CD8-positive, alpha-beta memory T cell (primary cell): ENCODE measurements at regions not wholly inside any gene's neighbourhood (a gene's known extent, or its start where the extent isn't known, plus 50 kb on each side); places are given as distances from the start of the nearest gene placed in this dataset.
A peak's percentile ranks its signal among the peaks of the same experiment; 100 is the strongest.
"Not testable (repeated sequence)": the region's sequence is repeated elsewhere in the genome, so short reads cannot be mapped to it uniquely, and the experiment has no call there.

Experiments used
- CTCF ChIA-PET: fragments of 350-600 bp; sonication (Branson Sonifier 250); formaldehyde crosslinking; loops from one replicate; lab custom pipeline; 2021; ENCODE audit warnings: antibody characterized with exemption; lab: Charles Lee
- POLR2A ChIA-PET: fragments of 350-600 bp; sonication (Branson Sonifier 250); formaldehyde crosslinking; loops from one replicate; lab custom pipeline; 2021; ENCODE audit warnings: antibody characterized with exemption; lab: Charles Lee
- DNase-seq, 5 donors: peaks; one replicate each; pipeline versions ENCODE4 v3.0.0 to v3.0.0-alpha.2; 2020 to 2022; ENCODE audit warnings: mixed read lengths in 1 of 5
- H3K27ac ChIP-seq: one replicate; pipeline ENCODE4 v1.7.0; 2013; ENCODE audit warnings: low read depth, mild to moderate bottlenecking, low read length, moderate library complexity
- H3K27me3 ChIP-seq: 2 replicates; pipeline ENCODE4 v1.7.0; 2013; ENCODE audit warnings: low read length, mild to moderate bottlenecking; ENCODE audit not compliant: insufficient read depth, poor library complexity, severe bottlenecking
- H3K36me3 ChIP-seq: 2 replicates; pipeline ENCODE4 v1.7.0; 2013; ENCODE audit warnings: mild to moderate bottlenecking, low read length, moderate library complexity; ENCODE audit not compliant: insufficient read depth
- H3K4me1 ChIP-seq: 2 replicates; pipeline ENCODE4 v1.7.0; 2013; ENCODE audit warnings: mild to moderate bottlenecking, low read length, moderate library complexity; ENCODE audit not compliant: insufficient read depth
- H3K4me3 ChIP-seq: 2 replicates; pipeline ENCODE4 v1.7.0; 2013; ENCODE audit warnings: mild to moderate bottlenecking, low read length
- H3K9me3 ChIP-seq: 2 replicates; pipeline ENCODE4 v1.7.0; 2013; ENCODE audit warnings: mild to moderate bottlenecking, low read length
- H3K27ac Mint-ChIP-seq, 8 donors: one replicate each; pipeline ENCODE4 v1.8.0; 2020 to 2021; ENCODE audit warnings: mixed read lengths in 8 of 8, mild to moderate bottlenecking in 6 of 8, inconsistent platforms in 3 of 8, moderate library complexity in 3 of 8
- H3K27me3 Mint-ChIP-seq, 2 donors: one replicate each; pipeline ENCODE4 v1.8.0; 2020 to 2021; ENCODE audit warnings: mixed read lengths in 2 of 2, mild to moderate bottlenecking in 1 of 2, moderate library complexity in 1 of 2
- H3K36me3 Mint-ChIP-seq, 3 donors: one replicate each; pipeline ENCODE4 v1.8.0; 2020 to 2021; ENCODE audit warnings: mixed read lengths in 3 of 3, inconsistent platforms in 1 of 3, mild to moderate bottlenecking in 1 of 3
- H3K4me1 Mint-ChIP-seq, 3 donors: one replicate each; pipeline ENCODE4 v1.8.0; 2020 to 2021; ENCODE audit warnings: mixed read lengths in 3 of 3, inconsistent platforms in 1 of 3, mild to moderate bottlenecking in 1 of 3
- H3K4me3 Mint-ChIP-seq, 7 donors: one replicate each; pipeline ENCODE4 v1.8.0; 2020 to 2021; ENCODE audit warnings: mixed read lengths in 7 of 7, mild to moderate bottlenecking in 6 of 7, moderate library complexity in 4 of 7, inconsistent platforms in 2 of 7
- H3K9me3 Mint-ChIP-seq, 5 donors: one replicate each; pipeline ENCODE4 v1.8.0; 2020 to 2022; ENCODE audit warnings: mixed read lengths in 5 of 5, mild to moderate bottlenecking in 3 of 5, moderate library complexity in 2 of 5, inconsistent platforms in 1 of 5

- H3K9me3 ChIP-seq, H3K36me3 Mint-ChIP-seq, H3K27me3 ChIP-seq, H3K27me3 Mint-ChIP-seq, POLR2A ChIA-PET, H3K4me1 Mint-ChIP-seq, H3K4me3 ChIP-seq, CTCF ChIA-PET, DNase-seq, H3K27ac ChIP-seq, H3K4me1 ChIP-seq, H3K4me3 Mint-ChIP-seq, H3K36me3 ChIP-seq: not testable (repeated sequence)
- Mint-ChIP-seq H3K9me3 (peaks cover 0 to 17% (median 5%) of the 10 kb centered on the region in 5 donors), H3K27ac (peak overlapping the region in 1 of 8 donors; percentile 36)
These were observed 153.1 kb upstream of the PCDH9 start for GRCh38 chr13:67383109-67383757.

- peaks cover 0 to 4% (median 3%) of the 10 kb centered on the region in 5 donors for H3K9me3 Mint-ChIP-seq
- no peaks in the 10 kb centered on the region for H3K4me1 Mint-ChIP-seq
- Histone ChIP-seq H3K27me3 (no peaks in the 10 kb centered on the region), H3K9me3 (no peaks in the 10 kb centered on the region), H3K27ac (no peak overlapping the region), H3K4me1 (no peaks in the 10 kb centered on the region), H3K36me3 (no peaks in the 10 kb centered on the region), H3K4me3 (no peak overlapping the region)
- no peak overlapping the region for H3K27ac Mint-ChIP-seq
- DNase-seq: no peak
- POLR2A ChIA-PET: no interaction called here
- no peak overlapping the region for H3K4me3 Mint-ChIP-seq
- H3K27me3 Mint-ChIP-seq: no peaks in the 10 kb centered on the region
- CTCF ChIA-PET: no interaction called here
- H3K36me3 Mint-ChIP-seq: no peaks in the 10 kb centered on the region
These were observed 147.8 kb upstream of the PCDH9 start for GRCh38 chr13:67377919-67378318.

DNA sequence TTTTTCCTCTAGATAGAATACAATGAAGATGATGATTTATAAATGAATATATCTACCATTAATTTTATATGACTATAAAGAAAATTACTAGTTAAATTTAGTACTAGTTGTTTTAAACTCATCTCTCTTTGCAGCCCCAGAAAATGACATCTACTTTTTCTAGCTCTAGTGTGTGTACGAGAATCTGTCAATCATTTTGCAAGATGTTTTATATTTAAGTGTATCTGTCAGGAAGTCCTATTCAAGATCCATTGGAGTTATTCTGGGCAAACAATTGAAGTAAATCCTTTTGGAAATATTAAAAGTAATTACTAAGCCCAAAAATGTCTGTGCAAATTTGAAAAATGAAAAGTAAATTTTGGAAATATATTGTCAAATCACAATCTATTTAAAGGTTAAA lies 144.3 kb upstream of the PCDH9 start:
- no peaks in the 10 kb centered on the region for H3K4me1 ChIP-seq
- no peaks in the 10 kb centered on the region for H3K9me3 ChIP-seq
- CTCF ChIA-PET: no interaction called here
- POLR2A ChIA-PET: no interaction called here
- no peak overlapping the region for H3K27ac ChIP-seq
- no peaks in the 10 kb centered on the region for H3K36me3 ChIP-seq
- Mint-ChIP-seq H3K27me3 (no peaks in the 10 kb centered on the region), H3K27ac (no peak overlapping the region), H3K4me3 (no peak overlapping the region), H3K36me3 (no peaks in the 10 kb centered on the region), H3K9me3 (peaks cover 2 to 11% (median 2%) of the 10 kb centered on the region in 5 donors), H3K4me1 (no peaks in the 10 kb centered on the region)
- H3K27me3 ChIP-seq: no peaks in the 10 kb centered on the region
- DNase-seq: no peak
- H3K4me3 ChIP-seq: no peak overlapping the region

DNA sequence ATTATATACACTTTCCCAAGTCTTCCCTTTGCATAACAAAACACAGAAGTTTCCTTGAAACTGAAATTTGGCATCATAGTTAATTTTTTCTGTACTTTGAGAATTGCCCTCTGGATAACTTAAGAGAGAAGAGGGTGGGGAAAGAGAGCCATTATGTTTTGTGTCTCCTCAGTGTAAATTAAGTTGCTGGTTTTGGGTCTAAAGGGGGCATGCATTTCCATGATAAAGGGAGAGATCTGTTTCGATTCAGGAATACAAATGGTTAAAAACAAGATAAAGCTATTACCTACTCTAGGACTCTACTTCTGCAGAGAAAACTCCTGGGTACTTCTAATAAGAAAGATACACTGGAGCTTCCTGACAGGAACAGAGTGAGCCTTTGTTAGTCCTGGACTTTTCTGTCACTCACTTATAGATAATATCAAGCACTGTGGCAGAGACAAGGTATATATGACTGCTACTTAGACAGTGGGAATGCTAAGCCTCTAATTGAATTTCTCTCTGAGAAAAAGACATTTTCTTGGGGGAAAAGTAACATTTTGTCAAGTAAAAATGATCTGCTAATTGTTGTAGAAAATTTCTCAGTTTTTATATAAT lies 142.8 kb upstream of the PCDH9 start:
- Histone ChIP-seq H3K4me1 (no peaks in the 10 kb centered on the region), H3K27ac (no peak overlapping the region), H3K36me3 (no peaks in the 10 kb centered on the region), H3K27me3 (no peaks in the 10 kb centered on the region), H3K4me3 (no peak overlapping the region), H3K9me3 (no peaks in the 10 kb centered on the region)
- Mint-ChIP-seq H3K4me3 (no peak overlapping the region), H3K27ac (no peak overlapping the region), H3K9me3 (peaks cover 2 to 12% (median 2%) of the 10 kb centered on the region in 5 donors), H3K36me3 (no peaks in the 10 kb centered on the region), H3K4me1 (no peaks in the 10 kb centered on the region), H3K27me3 (no peaks in the 10 kb centered on the region)
- no peak for DNase-seq
- CTCF ChIA-PET: no interaction called here
- POLR2A ChIA-PET: no interaction called here

DNA sequence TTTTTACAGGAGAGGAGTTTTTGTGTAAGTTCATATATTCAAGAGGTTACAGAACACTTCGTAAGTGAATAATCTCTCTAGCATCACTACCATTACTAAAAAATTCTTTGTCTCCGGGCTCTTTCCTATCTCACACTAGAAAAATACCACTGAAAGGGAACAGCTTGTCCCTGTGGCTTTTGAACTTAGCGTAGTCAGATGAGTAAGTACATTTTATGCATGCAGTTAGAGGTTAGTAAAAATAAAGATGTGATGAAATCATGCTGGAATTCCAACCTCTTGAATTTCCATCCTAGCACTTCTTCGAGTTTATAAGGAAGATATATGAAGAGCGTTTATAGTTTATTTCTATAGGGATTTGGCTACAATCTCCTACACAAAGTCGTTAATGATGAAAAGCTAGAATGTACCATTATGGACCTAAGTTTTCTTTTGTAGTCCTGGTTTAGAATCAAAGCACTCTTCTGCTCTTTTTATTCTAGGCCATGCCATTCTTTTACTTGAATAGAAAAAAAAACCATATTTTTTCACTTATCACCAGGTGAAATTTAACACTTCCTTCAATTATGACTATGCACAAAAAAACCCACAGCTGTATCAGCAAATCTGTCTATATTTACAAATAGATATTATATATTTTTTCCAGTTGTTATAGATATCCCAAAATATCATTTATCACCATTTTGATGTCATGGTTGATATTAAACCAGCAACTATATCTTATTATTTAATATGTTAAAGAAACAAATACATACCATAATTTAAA lies 139.9 kb upstream of the PCDH9 start:
- no peak overlapping the region for H3K27ac Mint-ChIP-seq
- Histone ChIP-seq H3K27me3 (no peaks in the 10 kb centered on the region), H3K4me1 (no peaks in the 10 kb centered on the region), H3K9me3 (no peaks in the 10 kb centered on the region), H3K4me3 (no peak overlapping the region), H3K36me3 (no peaks in the 10 kb centered on the region), H3K27ac (no peak overlapping the region)
- ChIA-PET POLR2A (no interaction called here), CTCF (no interaction called here)
- no peak for DNase-seq
- no peaks in the 10 kb centered on the region for H3K36me3 Mint-ChIP-seq
- H3K27me3 Mint-ChIP-seq: no peaks in the 10 kb centered on the region
- no peaks in the 10 kb centered on the region for H3K4me1 Mint-ChIP-seq
- H3K4me3 Mint-ChIP-seq: no peak overlapping the region
- H3K9me3 Mint-ChIP-seq: peaks cover 2 to 15% (median 5%) of the 10 kb centered on the region in 5 donors

DNA sequence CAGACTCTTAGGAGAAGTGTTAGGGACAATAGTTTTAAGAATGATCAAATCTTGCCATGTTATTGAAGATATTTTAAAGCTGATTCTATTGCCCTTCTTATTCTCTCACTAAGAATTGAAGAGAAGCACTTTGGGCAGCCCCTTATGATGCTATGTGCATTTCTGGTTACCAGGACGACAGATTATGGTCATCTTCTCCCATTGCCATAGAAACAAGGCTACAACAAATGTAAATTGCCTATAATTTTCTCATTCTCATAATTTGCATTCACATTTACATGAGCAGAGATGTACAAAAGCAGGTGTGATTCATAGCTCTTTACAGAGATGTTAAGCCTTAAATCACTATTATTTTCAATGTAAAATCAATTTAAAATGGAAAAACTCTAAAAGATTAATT lies 137.3 kb upstream of the PCDH9 start:
- ChIA-PET CTCF (no interaction called here), POLR2A (no interaction called here)
- no peaks in the 10 kb centered on the region for H3K36me3 Mint-ChIP-seq
- H3K9me3 Mint-ChIP-seq: peaks cover 2 to 22% (median 6%) of the 10 kb centered on the region in 5 donors
- DNase-seq: no peak
- H3K27me3 Mint-ChIP-seq: no peaks in the 10 kb centered on the region
- H3K27me3 ChIP-seq: no peaks in the 10 kb centered on the region
- no peaks in the 10 kb centered on the region for H3K9me3 ChIP-seq
- no peaks in the 10 kb centered on the region for H3K36me3 ChIP-seq
- H3K27ac ChIP-seq: no peak overlapping the region
- no peak overlapping the region for H3K4me3 ChIP-seq
- H3K27ac Mint-ChIP-seq: no peak overlapping the region
- H3K4me1 ChIP-seq: no peaks in the 10 kb centered on the region
- no peaks in the 10 kb centered on the region for H3K4me1 Mint-ChIP-seq
- no peak overlapping the region for H3K4me3 Mint-ChIP-seq

DNA sequence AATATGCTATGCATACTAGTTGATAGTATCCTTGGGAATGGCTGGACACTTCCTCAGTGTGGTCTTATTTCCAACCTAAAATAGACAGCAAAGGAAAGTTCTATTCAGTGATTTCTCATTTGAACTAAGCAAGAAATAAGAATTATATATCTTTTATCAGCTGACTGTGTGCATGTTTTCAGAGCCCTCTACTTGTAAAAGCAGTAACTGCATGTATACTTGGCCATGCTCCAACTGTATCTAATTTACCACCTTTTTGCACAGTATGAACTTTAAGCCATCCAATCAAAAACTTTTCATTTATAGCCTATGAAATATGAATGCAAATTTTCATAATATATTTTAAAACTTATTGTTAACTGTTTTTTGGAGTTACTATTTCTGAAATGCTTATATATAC lies 136.4 kb upstream of the PCDH9 start:
- no peak overlapping the region for H3K4me3 Mint-ChIP-seq
- H3K36me3 Mint-ChIP-seq: no peaks in the 10 kb centered on the region
- Histone ChIP-seq H3K27ac (no peak overlapping the region), H3K4me1 (no peaks in the 10 kb centered on the region), H3K36me3 (no peaks in the 10 kb centered on the region), H3K9me3 (no peaks in the 10 kb centered on the region), H3K27me3 (no peaks in the 10 kb centered on the region), H3K4me3 (no peak overlapping the region)
- CTCF ChIA-PET: no interaction called here
- no peaks in the 10 kb centered on the region for H3K27me3 Mint-ChIP-seq
- peaks cover 2 to 28% (median 3%) of the 10 kb centered on the region in 5 donors for H3K9me3 Mint-ChIP-seq
- POLR2A ChIA-PET: no interaction called here
- no peak for DNase-seq
- no peaks in the 10 kb centered on the region for H3K4me1 Mint-ChIP-seq
- no peak overlapping the region for H3K27ac Mint-ChIP-seq

DNA sequence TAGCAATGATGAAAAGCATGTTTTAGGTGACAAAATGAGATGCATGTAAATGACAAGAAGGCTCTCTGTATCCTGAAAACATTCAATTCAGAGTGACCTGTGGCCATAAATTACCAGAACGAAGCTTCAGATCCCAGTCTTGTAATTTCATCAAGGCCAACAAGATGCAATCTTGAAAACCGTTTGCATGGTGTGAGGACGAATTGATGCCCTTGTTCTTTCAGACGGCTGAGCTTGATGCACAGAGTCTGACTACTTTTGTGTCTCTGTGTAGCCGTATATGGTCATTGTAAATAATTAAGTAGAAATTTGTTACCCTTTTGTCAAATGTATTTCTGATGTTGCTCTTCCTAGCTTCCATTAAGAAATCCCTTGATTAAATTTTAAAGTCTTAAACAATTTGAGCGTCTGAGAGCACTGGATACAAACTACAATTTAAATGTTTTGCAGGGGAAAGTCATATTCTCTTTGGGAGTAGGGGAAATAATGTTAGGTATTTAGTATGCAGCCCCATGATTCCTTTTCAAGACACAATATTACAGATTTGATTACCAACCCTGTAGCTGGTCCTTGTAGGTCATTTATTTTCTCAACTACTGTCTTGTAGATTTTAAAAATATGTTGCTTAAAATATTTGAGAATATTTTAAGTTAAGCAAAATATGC lies 125.8 kb upstream of the PCDH9 start:
- DNase-seq: no peak
- H3K4me3 ChIP-seq: no peak overlapping the region
- no peaks in the 10 kb centered on the region for H3K9me3 ChIP-seq
- CTCF ChIA-PET: no interaction called here
- Mint-ChIP-seq H3K27me3 (no peaks in the 10 kb centered on the region), H3K4me1 (no peaks in the 10 kb centered on the region), H3K27ac (no peak overlapping the region), H3K9me3 (peaks cover 0 to 24% (median 6%) of the 10 kb centered on the region in 5 donors), H3K36me3 (no peaks in the 10 kb centered on the region), H3K4me3 (no peak overlapping the region)
- H3K36me3 ChIP-seq: no peaks in the 10 kb centered on the region
- H3K27me3 ChIP-seq: no peaks in the 10 kb centered on the region
- H3K4me1 ChIP-seq: no peaks in the 10 kb centered on the region
- POLR2A ChIA-PET: no interaction called here
- H3K27ac ChIP-seq: no peak overlapping the region
